SK-N-SH treated with all-trans-retinoic acid at 6 μM for 48 hours (cell line): ENCODE measurements at regions not wholly inside any gene's neighbourhood (a gene's known extent, or its start where the extent isn't known, plus 50 kb on each side); places are given as distances from the start of the nearest gene placed in this dataset.

Source experiments
- ARNTL ChIP-seq: fragments of 450-650 bp; formaldehyde crosslinking; IDR thresholded peaks from 2 replicates; pipeline ENCODE4 v1.5.0; 2020; ENCODE audit warnings: low read depth, mild to moderate bottlenecking, moderate library complexity, borderline replicate concordance
- ISL1 ChIP-seq: fragments of 250-450 bp; sonication (Bioruptor Pico); IDR thresholded peaks from 2 replicates; pipeline ENCODE4 v2.1.2; 2022; ENCODE audit warnings: mild to moderate bottlenecking, moderate library complexity
- RARB ChIP-seq: fragments of 250-450 bp; sonication (Bioruptor Pico); IDR thresholded peaks from 2 replicates; pipeline ENCODE4 v1.8.0; 2021; ENCODE audit warnings: mild to moderate bottlenecking, moderate library complexity
- TCF4 ChIP-seq: fragments of 250-450 bp; sonication (Bioruptor Pico); IDR thresholded peaks from 2 replicates; pipeline ENCODE4 v1.8.0; 2021; ENCODE audit warnings: mild to moderate bottlenecking, moderate library complexity, borderline replicate concordance
- TOX ChIP-seq: fragments of 250-450 bp; sonication (Bioruptor Pico); IDR thresholded peaks from 2 replicates; pipeline ENCODE4 v1.8.0; 2021; ENCODE audit warnings: mild to moderate bottlenecking, moderate library complexity, borderline replicate concordance
- ZFP30 ChIP-seq: fragments of 450-650 bp; formaldehyde crosslinking; IDR thresholded peaks from 2 replicates; pipeline ENCODE4 v1.5.0; 2022; ENCODE audit warnings: mild to moderate bottlenecking, moderate library complexity
- ZNF8 ChIP-seq: fragments of 450-650 bp; formaldehyde crosslinking; IDR thresholded peaks from 2 replicates; pipeline ENCODE4 v1.5.0; 2020; ENCODE audit warnings: mild to moderate bottlenecking, moderate library complexity
- TF ChIP-seq, protein P1 (sequence below): fragments of 250-450 bp; sonication (Bioruptor Pico); IDR thresholded peaks from 2 replicates; pipeline ENCODE4 v1.8.0; 2020; ENCODE audit warnings: mild to moderate bottlenecking, moderate library complexity, borderline replicate concordance

- no peak for TF ChIP-seq ISL1 (CRISPR knock-in tag)
- TF ChIP-seq RARB (CRISPR knock-in tag) = no peak
- no peak for TF ChIP-seq ZNF8
- TF ChIP-seq TOX (CRISPR knock-in tag) = no peak
- TF ChIP-seq, protein P1, sequence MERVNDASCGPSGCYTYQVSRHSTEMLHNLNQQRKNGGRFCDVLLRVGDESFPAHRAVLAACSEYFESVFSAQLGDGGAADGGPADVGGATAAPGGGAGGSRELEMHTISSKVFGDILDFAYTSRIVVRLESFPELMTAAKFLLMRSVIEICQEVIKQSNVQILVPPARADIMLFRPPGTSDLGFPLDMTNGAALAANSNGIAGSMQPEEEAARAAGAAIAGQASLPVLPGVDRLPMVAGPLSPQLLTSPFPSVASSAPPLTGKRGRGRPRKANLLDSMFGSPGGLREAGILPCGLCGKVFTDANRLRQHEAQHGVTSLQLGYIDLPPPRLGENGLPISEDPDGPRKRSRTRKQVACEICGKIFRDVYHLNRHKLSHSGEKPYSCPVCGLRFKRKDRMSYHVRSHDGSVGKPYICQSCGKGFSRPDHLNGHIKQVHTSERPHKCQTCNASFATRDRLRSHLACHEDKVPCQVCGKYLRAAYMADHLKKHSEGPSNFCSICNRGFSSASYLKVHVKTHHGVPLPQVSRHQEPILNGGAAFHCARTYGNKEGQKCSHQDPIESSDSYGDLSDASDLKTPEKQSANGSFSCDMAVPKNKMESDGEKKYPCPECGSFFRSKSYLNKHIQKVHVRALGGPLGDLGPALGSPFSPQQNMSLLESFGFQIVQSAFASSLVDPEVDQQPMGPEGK (CRISPR knock-in tag) = no peak
- no peak for TF ChIP-seq ARNTL (CRISPR knock-in tag)
- no peak for TF ChIP-seq ZFP30 (CRISPR knock-in tag)
- TF ChIP-seq TCF4 (CRISPR knock-in tag) = no peak
Measured at GRCh38 chr7:142331941-142332340, 74.1 kb upstream of the PRSS58 start.
